ENCODE measurements at regions not wholly inside any gene's neighbourhood (a gene's known extent, or its start where the extent isn't known, plus 50 kb on each side); places are given as distances from the start of the nearest gene placed in this dataset.

DNA sequence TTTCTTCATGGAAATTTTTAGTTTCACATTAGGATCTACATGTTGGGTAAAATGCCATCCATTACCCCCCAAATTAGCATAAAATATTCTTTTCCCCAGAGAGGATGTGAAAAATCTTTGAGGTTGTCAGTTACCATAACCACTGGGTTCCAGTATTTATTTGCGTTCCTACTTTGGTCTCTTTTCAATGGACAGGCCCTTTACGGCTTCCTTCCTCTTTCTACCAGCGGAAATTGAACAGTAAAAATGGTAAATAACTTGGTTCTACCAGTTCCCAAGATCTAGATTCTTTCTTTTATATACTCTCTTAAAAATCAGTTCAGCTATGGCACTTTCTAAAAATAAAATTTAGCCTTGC lies 169.2 kb upstream of the APCDD1 start:
- TF ChIP-seq, protein P1, sequence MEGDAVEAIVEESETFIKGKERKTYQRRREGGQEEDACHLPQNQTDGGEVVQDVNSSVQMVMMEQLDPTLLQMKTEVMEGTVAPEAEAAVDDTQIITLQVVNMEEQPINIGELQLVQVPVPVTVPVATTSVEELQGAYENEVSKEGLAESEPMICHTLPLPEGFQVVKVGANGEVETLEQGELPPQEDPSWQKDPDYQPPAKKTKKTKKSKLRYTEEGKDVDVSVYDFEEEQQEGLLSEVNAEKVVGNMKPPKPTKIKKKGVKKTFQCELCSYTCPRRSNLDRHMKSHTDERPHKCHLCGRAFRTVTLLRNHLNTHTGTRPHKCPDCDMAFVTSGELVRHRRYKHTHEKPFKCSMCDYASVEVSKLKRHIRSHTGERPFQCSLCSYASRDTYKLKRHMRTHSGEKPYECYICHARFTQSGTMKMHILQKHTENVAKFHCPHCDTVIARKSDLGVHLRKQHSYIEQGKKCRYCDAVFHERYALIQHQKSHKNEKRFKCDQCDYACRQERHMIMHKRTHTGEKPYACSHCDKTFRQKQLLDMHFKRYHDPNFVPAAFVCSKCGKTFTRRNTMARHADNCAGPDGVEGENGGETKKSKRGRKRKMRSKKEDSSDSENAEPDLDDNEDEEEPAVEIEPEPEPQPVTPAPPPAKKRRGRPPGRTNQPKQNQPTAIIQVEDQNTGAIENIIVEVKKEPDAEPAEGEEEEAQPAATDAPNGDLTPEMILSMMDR (optimal IDR thresholded peaks at IDR 0.05 in 1 of 3, IDR thresholded peaks at IDR 0.05 in 1 of 3, conservative IDR thresholded peaks at IDR 0.05 in 1 of 3; ENCODE audit: extremely low read depth in 1 of 3, insufficient read depth in 2 of 3, low read length in 3 of 3) = no peak
- TF ChIP-seq EZH2 (IDR thresholded peaks at IDR 0.05; ENCODE audit: low read length) = no peak

Data from keratinocyte (primary cell).